Keratinocyte (primary cell): ENCODE measurements at regions not wholly inside any gene's neighbourhood (a gene's known extent, or its start where the extent isn't known, plus 50 kb on each side); places are given as distances from the start of the nearest gene placed in this dataset.

Experiments
- CTCF ChIP-seq, 3 experiments: IDR thresholded peaks in 1 of 3; conservative IDR thresholded peaks in 1 of 3; optimal IDR thresholded peaks in 1 of 3; 2 replicates in 2 of 3; 3 replicates in 1 of 3; pipeline versions ENCODE3 to v1.5.1; 2011; ENCODE audit warnings: low read length in 3 of 3, mild to moderate bottlenecking in 3 of 3, moderate library complexity in 2 of 3, control low read depth in 1 of 3, inconsistent platforms in 1 of 3; ENCODE audit not compliant: insufficient read depth in 2 of 3; ENCODE audit errors: extremely low read depth in 1 of 3
- EZH2 ChIP-seq: IDR thresholded peaks from one replicate; pipeline ENCODE4 v1.6.1; 2012; ENCODE audit warnings: inconsistent platforms, mild to moderate bottlenecking, low read length, moderate library complexity

- no peak for TF ChIP-seq EZH2
- no peak for TF ChIP-seq CTCF (optimal IDR thresholded peaks at IDR 0.05 in 1 of 3, IDR thresholded peaks at IDR 0.05 in 1 of 3, conservative IDR thresholded peaks at IDR 0.05 in 1 of 3; ENCODE audit: extremely low read depth in 1 of 3, insufficient read depth in 2 of 3, low read length in 3 of 3)
Observed at GRCh38 chr15:31830591-31830990, 199.7 kb upstream of the CHRNA7 start.
